ENCODE measurements at regions not wholly inside any gene's neighbourhood (a gene's known extent, or its start where the extent isn't known, plus 50 kb on each side); places are given as distances from the start of the nearest gene placed in this dataset.

DNA sequence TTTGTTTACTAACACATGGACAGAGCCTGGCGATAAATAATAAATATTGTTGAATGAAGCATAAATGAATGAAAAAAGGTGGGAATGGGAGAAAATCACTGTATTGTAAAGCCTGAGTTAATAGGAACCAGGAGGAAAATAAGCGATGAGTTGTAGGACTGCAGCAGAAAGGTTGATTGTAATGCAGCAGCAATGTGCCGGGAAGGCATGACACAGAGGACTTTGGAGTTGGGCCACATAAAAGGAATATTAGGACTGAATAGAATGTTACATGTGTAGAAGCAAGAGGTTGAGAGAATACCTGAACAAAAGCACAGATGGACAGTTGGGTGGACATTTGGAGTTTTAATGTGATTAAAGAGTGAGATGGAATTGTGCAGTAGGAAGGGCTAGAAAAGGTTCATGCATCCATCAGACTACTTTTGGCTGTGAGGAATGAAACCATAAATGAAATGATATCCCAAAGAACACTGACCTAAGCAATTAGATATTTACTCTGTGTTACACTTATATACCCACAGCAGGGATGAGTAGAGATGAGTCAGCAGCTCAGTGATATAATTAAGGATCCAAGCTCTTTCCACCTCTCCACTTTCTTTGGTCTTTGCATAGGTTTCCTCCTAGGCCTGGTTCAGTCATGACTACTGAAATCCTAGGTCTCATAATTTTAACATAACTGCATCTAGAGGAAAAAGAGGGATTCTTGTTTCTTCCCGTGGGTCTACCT, 55.4 kb downstream of the CCER1 start:
- no peaks in the 10 kb centered on the region for H3K4me1 ChIP-seq (ENCODE audit: control insufficient read depth, low read length)
- H3K4me2 ChIP-seq (ENCODE audit: low read length): no peak overlapping the region
- no peak overlapping the region for H3K27ac ChIP-seq (ENCODE audit: low read depth, low read length)
- no peaks in the 10 kb centered on the region for H3K9me3 ChIP-seq (ENCODE audit: control insufficient read depth, insufficient read depth, low read length)
- no peaks in the 10 kb centered on the region for H3K79me2 ChIP-seq (ENCODE audit: control insufficient read depth, low read length)
- no peaks in the 10 kb centered on the region for H3F3A ChIP-seq (ENCODE audit: control insufficient read depth, insufficient read depth)
- H3K27me3 ChIP-seq (ENCODE audit: control insufficient read depth, low read length): no peaks in the 10 kb centered on the region
- H4K20me1 ChIP-seq (ENCODE audit: control insufficient read depth, insufficient read depth, low read depth, low read length): no peaks in the 10 kb centered on the region
- H3K9me2 ChIP-seq (replicated peaks; ENCODE audit: control insufficient read depth, low read length): no peaks in the 10 kb centered on the region
- H3K36me3 ChIP-seq (ENCODE audit: control insufficient read depth, low read length): no peaks in the 10 kb centered on the region
- H3K4me3 ChIP-seq (ENCODE audit: low read length): no peak overlapping the region
- TF ChIP-seq, protein P1, sequence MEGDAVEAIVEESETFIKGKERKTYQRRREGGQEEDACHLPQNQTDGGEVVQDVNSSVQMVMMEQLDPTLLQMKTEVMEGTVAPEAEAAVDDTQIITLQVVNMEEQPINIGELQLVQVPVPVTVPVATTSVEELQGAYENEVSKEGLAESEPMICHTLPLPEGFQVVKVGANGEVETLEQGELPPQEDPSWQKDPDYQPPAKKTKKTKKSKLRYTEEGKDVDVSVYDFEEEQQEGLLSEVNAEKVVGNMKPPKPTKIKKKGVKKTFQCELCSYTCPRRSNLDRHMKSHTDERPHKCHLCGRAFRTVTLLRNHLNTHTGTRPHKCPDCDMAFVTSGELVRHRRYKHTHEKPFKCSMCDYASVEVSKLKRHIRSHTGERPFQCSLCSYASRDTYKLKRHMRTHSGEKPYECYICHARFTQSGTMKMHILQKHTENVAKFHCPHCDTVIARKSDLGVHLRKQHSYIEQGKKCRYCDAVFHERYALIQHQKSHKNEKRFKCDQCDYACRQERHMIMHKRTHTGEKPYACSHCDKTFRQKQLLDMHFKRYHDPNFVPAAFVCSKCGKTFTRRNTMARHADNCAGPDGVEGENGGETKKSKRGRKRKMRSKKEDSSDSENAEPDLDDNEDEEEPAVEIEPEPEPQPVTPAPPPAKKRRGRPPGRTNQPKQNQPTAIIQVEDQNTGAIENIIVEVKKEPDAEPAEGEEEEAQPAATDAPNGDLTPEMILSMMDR (IDR thresholded peaks at IDR 0.05; ENCODE audit: low read depth, low read length, poor library complexity, severe bottlenecking): no peak
- no peak for TF ChIP-seq EZH2phosphoT487 (IDR thresholded peaks at IDR 0.05; ENCODE audit: borderline replicate concordance, low read length)

DNA sequence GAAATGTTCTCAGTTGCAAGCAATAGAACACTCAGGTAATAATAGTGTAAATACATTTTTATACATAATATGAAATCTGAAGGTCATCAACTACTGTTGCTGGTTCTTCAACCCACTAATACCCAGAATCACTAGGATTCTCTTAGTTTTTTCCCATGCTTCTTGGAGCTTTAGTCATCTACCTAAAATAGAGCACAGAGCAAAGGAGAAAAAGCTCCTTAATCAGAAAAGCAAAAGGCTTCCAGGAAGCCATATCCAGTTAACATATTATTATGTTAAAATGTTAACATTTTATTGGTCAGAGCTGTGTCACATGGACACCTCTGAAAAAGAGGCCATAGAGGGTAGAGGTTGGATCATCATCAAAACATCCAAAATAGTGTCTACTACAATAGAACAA, 57.0 kb downstream of the CCER1 start:
- no peaks in the 10 kb centered on the region for H4K20me1 ChIP-seq (ENCODE audit: control insufficient read depth, insufficient read depth, low read depth, low read length)
- TF ChIP-seq EZH2phosphoT487 (IDR thresholded peaks at IDR 0.05; ENCODE audit: borderline replicate concordance, low read length): no peak
- TF ChIP-seq, protein P1 (IDR thresholded peaks at IDR 0.05; ENCODE audit: low read depth, low read length, poor library complexity, severe bottlenecking): no peak
- no peaks in the 10 kb centered on the region for H3K27me3 ChIP-seq (ENCODE audit: control insufficient read depth, low read length)
- H3K9me3 ChIP-seq (ENCODE audit: control insufficient read depth, insufficient read depth, low read length): no peaks in the 10 kb centered on the region
- no peak overlapping the region for H3K27ac ChIP-seq (ENCODE audit: low read depth, low read length)
- H3K4me3 ChIP-seq (ENCODE audit: low read length): no peak overlapping the region
- H3K36me3 ChIP-seq (ENCODE audit: control insufficient read depth, low read length): no peaks in the 10 kb centered on the region
- H3K9me2 ChIP-seq (replicated peaks; ENCODE audit: control insufficient read depth, low read length): no peaks in the 10 kb centered on the region
- H3K79me2 ChIP-seq (ENCODE audit: control insufficient read depth, low read length): no peaks in the 10 kb centered on the region
- H3K4me1 ChIP-seq (ENCODE audit: control insufficient read depth, low read length): no peaks in the 10 kb centered on the region
- H3K4me2 ChIP-seq (ENCODE audit: low read length): no peak overlapping the region
- H3F3A ChIP-seq (ENCODE audit: control insufficient read depth, insufficient read depth): no peaks in the 10 kb centered on the region

DNA sequence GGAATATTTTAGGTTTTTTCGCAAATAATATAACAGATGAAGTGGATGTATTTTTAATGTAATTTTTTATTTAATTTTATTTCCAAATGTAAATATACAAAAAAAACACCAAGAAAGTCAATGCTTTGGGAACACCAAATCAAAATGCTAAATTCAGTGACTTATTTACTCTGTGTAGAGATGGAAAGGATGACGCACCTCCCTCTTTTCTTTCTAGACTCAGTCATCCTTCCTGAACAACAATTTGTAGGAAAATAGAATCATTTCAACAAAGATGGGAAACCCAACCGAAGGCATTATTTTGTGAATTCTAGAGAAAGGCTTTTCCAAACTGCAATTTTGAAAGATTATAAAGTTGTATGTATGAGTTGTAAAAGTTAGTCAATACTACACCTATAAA, 57.7 kb downstream of the CCER1 start:
- Histone ChIP-seq H3K79me2 (ENCODE audit: control insufficient read depth, low read length) (no peaks in the 10 kb centered on the region), H3K27me3 (ENCODE audit: control insufficient read depth, low read length) (no peaks in the 10 kb centered on the region), H3K9me2 (replicated peaks; ENCODE audit: control insufficient read depth, low read length) (no peaks in the 10 kb centered on the region), H3K4me1 (ENCODE audit: control insufficient read depth, low read length) (no peaks in the 10 kb centered on the region), H3K9me3 (ENCODE audit: control insufficient read depth, insufficient read depth, low read length) (no peaks in the 10 kb centered on the region), H3K4me2 (ENCODE audit: low read length) (no peak overlapping the region), H3K27ac (ENCODE audit: low read depth, low read length) (no peak overlapping the region), H3K36me3 (ENCODE audit: control insufficient read depth, low read length) (no peaks in the 10 kb centered on the region), H3K4me3 (ENCODE audit: low read length) (no peak overlapping the region), H3F3A (ENCODE audit: control insufficient read depth, insufficient read depth) (no peaks in the 10 kb centered on the region), H4K20me1 (ENCODE audit: control insufficient read depth, insufficient read depth, low read depth, low read length) (no peaks in the 10 kb centered on the region)
- TF ChIP-seq, protein P1 (IDR thresholded peaks at IDR 0.05; ENCODE audit: low read depth, low read length, poor library complexity, severe bottlenecking): no peak
- no peak for TF ChIP-seq EZH2phosphoT487 (IDR thresholded peaks at IDR 0.05; ENCODE audit: borderline replicate concordance, low read length)
